ENCODE measurements at regions not wholly inside any gene's neighbourhood (a gene's known extent, or its start where the extent isn't known, plus 50 kb on each side); places are given as distances from the start of the nearest gene placed in this dataset.

- no peak for TF ChIP-seq CTCF (IDR thresholded peaks at IDR 0.05)
- no peak for TF ChIP-seq POLR2A (IDR thresholded peaks at IDR 0.05)
Measured at GRCh38 chr16:49017501-49017900, 264.1 kb downstream of the CBLN1 start.
